HG02973 (cell line): ENCODE measurements at regions not wholly inside any gene's neighbourhood (a gene's known extent, or its start where the extent isn't known, plus 50 kb on each side); places are given as distances from the start of the nearest gene placed in this dataset.

ENCODE experiments used
- ATAC-seq: cut with Tn5 transposase; IDR thresholded peaks from one replicate; pipeline ENCODE4 v1.9.1; 2021; ENCODE audit warnings: moderate library complexity; ENCODE audit not compliant: unreplicated experiment

GRCh38 chr6:133170602-133171001, 70.6 kb upstream of the EYA4 start:
- ATAC-seq, result no peak

DNA sequence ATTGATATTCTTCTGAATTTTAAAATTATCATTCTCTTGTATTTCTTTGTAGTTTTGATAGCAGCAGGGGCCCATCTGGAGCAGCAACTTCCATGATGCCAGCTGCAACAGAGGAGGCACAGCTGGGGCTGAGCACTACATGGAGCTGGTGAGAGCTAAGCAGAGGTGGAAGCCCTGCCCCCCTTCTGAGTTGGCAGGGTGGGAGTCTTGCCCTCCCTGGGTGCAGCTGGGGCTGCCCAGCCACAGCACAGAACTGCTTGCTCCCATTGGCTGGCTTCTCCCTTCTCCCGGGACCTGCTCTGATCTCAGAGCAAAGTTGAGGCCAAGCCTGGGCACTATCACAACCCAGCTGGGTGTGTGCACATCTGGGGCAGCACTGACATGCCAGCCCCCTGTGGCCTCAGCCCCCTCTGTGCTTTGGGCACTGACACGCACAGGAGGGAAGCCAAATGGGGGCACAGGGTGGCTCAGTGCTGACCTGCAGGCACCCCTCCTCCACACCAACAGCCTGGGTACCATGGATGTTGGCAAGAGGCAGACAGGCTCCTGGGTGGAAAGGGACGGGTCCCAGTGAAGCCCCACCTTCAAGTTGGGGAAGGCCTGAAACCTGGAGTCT, 69.1 kb upstream of the EYA4 start:
- no peak for ATAC-seq

DNA sequence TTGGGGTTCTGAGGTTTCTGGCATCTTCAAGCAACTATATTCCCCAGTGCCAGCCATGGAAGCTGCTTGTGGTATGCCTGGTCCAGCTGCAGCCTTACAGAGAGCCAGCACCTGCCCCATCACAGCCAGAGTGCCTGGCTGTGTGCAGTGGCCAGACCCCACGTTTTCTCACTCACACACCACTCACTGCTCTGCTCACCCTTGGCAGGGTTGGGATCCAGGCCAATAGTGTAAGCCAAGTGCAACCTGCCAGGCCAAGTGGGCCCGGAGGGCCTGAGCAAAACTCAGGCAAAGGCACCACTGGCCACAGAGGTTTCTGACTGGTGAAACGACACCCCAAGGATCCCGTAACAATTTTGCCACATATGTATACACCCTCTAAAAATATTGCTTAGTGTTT, 67.9 kb upstream of the EYA4 start:
- no peak for ATAC-seq

GRCh38 chr6:133179481-133179880, 61.7 kb upstream of the EYA4 start:
- ATAC-seq, result no peak

GRCh38 chr6:133183691-133184090, 57.5 kb upstream of the EYA4 start:
- ATAC-seq, result no peak

- ATAC-seq, result no peak
Observed at GRCh38 chr6:133184798-133185372, 56.3 kb upstream of the EYA4 start.

GRCh38 chr6:133185731-133186130, 55.4 kb upstream of the EYA4 start:
- no peak for ATAC-seq

DNA sequence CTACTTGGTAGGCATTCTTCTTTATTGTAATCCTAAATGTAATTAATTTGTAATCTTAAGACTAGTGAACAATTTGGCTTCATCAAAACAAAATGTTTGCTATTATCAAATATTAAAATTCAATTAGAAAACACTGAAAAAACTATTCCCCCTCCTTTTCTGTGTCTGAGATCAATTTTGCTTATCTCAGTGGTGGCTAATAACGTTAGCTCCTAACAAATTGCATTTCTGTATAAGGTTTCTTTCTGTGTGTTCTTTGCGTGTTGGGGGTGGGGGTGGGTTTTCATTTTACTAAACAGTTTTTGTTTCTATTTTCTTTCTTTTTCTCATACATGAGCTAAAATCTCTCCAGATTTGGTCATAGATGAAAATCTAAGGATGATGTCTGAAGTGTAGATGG, 54.0 kb upstream of the EYA4 start:
- ATAC-seq, result no peak

GRCh38 chr6:133187657-133188453, 53.3 kb upstream of the EYA4 start:
- no peak for ATAC-seq

DNA sequence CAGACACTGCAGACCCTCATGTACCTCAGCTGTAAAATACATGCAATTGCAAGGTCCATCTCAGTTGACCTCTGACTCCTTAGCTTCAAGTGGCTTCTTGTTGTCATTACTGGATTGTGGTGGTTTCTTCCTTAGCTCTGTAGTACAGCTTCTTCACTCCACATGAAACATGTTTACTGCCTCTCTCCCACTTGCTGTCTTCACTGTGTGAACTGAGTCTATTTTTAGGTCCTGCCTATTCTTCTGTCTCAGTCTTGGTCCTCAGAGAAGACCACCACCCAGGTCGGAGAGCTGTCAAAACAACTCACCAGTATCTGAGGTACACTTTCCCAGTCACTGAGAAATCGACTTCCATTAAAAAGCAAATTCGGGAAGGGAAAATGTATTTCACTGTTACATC, 50.2 kb upstream of the EYA4 start:
- ATAC-seq, result no peak

GRCh38 chr6:133191323-133191722, 49.8 kb upstream of the EYA4 start:
- no peak for ATAC-seq
